DOHH2 (cell line): ENCODE measurements at regions not wholly inside any gene's neighbourhood (a gene's known extent, or its start where the extent isn't known, plus 50 kb on each side); places are given as distances from the start of the nearest gene placed in this dataset.

Source experiments
- H3F3A ChIP-seq: fragments of 200-600 bp; sonication (generic), shearing (Covaris generic); 2 replicates; pipeline ENCODE4 v1.6.0; 2016; ENCODE audit warnings: antibody characterized with exemption, mild to moderate bottlenecking; ENCODE audit not compliant: control insufficient read depth, insufficient read depth
- H3K27ac ChIP-seq: fragments of 200-600 bp; sonication (generic); 2 replicates; pipeline ENCODE4 v1.5.1; 2014; ENCODE audit warnings: low read depth, mild to moderate bottlenecking, low read length, moderate library complexity
- H3K27me3 ChIP-seq: fragments of 200-600 bp; sonication (generic); 2 replicates; pipeline ENCODE4 v1.6.1; 2014; ENCODE audit warnings: mild to moderate bottlenecking, low read length, mixed read lengths; ENCODE audit not compliant: control insufficient read depth
- H3K36me3 ChIP-seq: fragments of 200-600 bp; sonication (generic); 2 replicates; pipeline ENCODE4 v1.6.1; 2014; ENCODE audit warnings: mild to moderate bottlenecking, low read length, moderate library complexity, mixed read lengths; ENCODE audit not compliant: control insufficient read depth
- H3K4me1 ChIP-seq: fragments of 200-600 bp; sonication (generic); 2 replicates; pipeline ENCODE4 v1.6.1; 2014; ENCODE audit warnings: mild to moderate bottlenecking, low read length, mixed read lengths; ENCODE audit not compliant: control insufficient read depth
- H3K4me2 ChIP-seq: fragments of 200-600 bp; sonication (generic); 2 replicates; pipeline ENCODE4 v1.6.0; 2014; ENCODE audit warnings: mild to moderate bottlenecking, low read length, moderate library complexity
- H3K4me3 ChIP-seq: fragments of 200-600 bp; sonication (generic); 2 replicates; pipeline ENCODE4 v1.5.1; 2014; ENCODE audit warnings: mild to moderate bottlenecking, low read length, mixed read lengths
- H3K79me2 ChIP-seq: fragments of 200-600 bp; sonication (generic); 2 replicates; pipeline ENCODE4 v1.6.1; 2014; ENCODE audit warnings: mild to moderate bottlenecking, low read length, mixed read lengths; ENCODE audit not compliant: control insufficient read depth
- H3K9me2 ChIP-seq: fragments of 200-600 bp; sonication (generic); replicated peaks from 2 replicates; pipeline ENCODE4 v1.6.1; 2014; ENCODE audit warnings: mild to moderate bottlenecking, low read length, mixed read lengths; ENCODE audit not compliant: control insufficient read depth
- H3K9me3 ChIP-seq: fragments of 200-600 bp; sonication (generic); 2 replicates; pipeline ENCODE4 v1.6.1; 2014; ENCODE audit warnings: antibody characterized with exemption, low read length, mixed read lengths; ENCODE audit not compliant: control insufficient read depth, insufficient read depth
- H4K20me1 ChIP-seq: fragments of 200-600 bp; sonication (generic); 2 replicates; pipeline ENCODE4 v1.6.0; 2014; ENCODE audit warnings: low read depth, mild to moderate bottlenecking, antibody characterized with exemption, low read length, moderate library complexity; ENCODE audit not compliant: control insufficient read depth, insufficient read depth
- CTCF ChIP-seq: fragments of 200-600 bp; sonication (generic); IDR thresholded peaks from one replicate; pipeline ENCODE4 v1.5.1; 2014; ENCODE audit warnings: antibody characterized with exemption, mild to moderate bottlenecking, low read depth, low read length; ENCODE audit not compliant: poor library complexity, severe bottlenecking
- EZH2phosphoT487 ChIP-seq: fragments of 200-600 bp; sonication (generic); IDR thresholded peaks from 2 replicates; pipeline ENCODE4 v1.6.1; 2017; ENCODE audit warnings: borderline replicate concordance, mild to moderate bottlenecking, antibody characterized with exemption, low read length, moderate library complexity, mixed read lengths

- TF ChIP-seq CTCF (no peak), EZH2phosphoT487 (no peak)
- Histone ChIP-seq H3K9me3 (no peaks in the 10 kb centered on the region), H3K4me3 (no peak overlapping the region)
Measured at GRCh38 chr10:107238275-107238674, 73.8 kb upstream of the SORCS1 start.

GRCh38 chr10:107232013-107232412 is 67.5 kb upstream of the SORCS1 start:
- H3K4me3 ChIP-seq: no peak overlapping the region
- no peaks in the 10 kb centered on the region for H3K27me3 ChIP-seq
- H3K79me2 ChIP-seq: no peaks in the 10 kb centered on the region
- no peaks in the 10 kb centered on the region for H4K20me1 ChIP-seq
- H3K4me1 ChIP-seq: no peaks in the 10 kb centered on the region
- H3K4me2 ChIP-seq: no peak overlapping the region
- no peak for TF ChIP-seq EZH2phosphoT487
- H3K27ac ChIP-seq: no peak overlapping the region
- no peaks in the 10 kb centered on the region for H3K9me3 ChIP-seq
- no peaks in the 10 kb centered on the region for H3F3A ChIP-seq
- H3K9me2 ChIP-seq: no peaks in the 10 kb centered on the region
- no peaks in the 10 kb centered on the region for H3K36me3 ChIP-seq

More at GRCh38 chr10:107238275-107238674, 73.8 kb upstream of the SORCS1 start:
- Histone ChIP-seq H3K27me3 (no peaks in the 10 kb centered on the region), H3K4me1 (no peaks in the 10 kb centered on the region), H3K9me2 (no peaks in the 10 kb centered on the region), H3K4me2 (no peak overlapping the region), H3K36me3 (no peaks in the 10 kb centered on the region), H4K20me1 (no peaks in the 10 kb centered on the region), H3F3A (no peaks in the 10 kb centered on the region), H3K79me2 (no peaks in the 10 kb centered on the region), H3K27ac (no peak overlapping the region)

GRCh38 chr10:107230887-107231286 is 66.4 kb upstream of the SORCS1 start:
- no peaks in the 10 kb centered on the region for H3K27me3 ChIP-seq
- no peak overlapping the region for H3K4me2 ChIP-seq
- no peaks in the 10 kb centered on the region for H3K4me1 ChIP-seq
- H3K79me2 ChIP-seq: no peaks in the 10 kb centered on the region
- no peaks in the 10 kb centered on the region for H3F3A ChIP-seq
- no peaks in the 10 kb centered on the region for H4K20me1 ChIP-seq
- H3K27ac ChIP-seq: no peak overlapping the region
- TF ChIP-seq EZH2phosphoT487 (no peak), CTCF (no peak)
- H3K9me3 ChIP-seq: no peaks in the 10 kb centered on the region
- no peaks in the 10 kb centered on the region for H3K36me3 ChIP-seq
- H3K9me2 ChIP-seq: no peaks in the 10 kb centered on the region
- no peak overlapping the region for H3K4me3 ChIP-seq

GRCh38 chr10:107215681-107216080 is 51.2 kb upstream of the SORCS1 start:
- H3K4me2 ChIP-seq: no peak overlapping the region
- no peaks in the 10 kb centered on the region; the same call in 1 of the 2 replicates for H3K9me3 ChIP-seq
- no peaks in the 10 kb centered on the region for H3K9me2 ChIP-seq
- no peaks in the 10 kb centered on the region for H4K20me1 ChIP-seq
- no peaks in the 10 kb centered on the region for H3F3A ChIP-seq
- TF ChIP-seq EZH2phosphoT487: no peak
- no peak for TF ChIP-seq CTCF
- H3K27ac ChIP-seq: no peak overlapping the region
- no peaks in the 10 kb centered on the region for H3K4me1 ChIP-seq
- H3K36me3 ChIP-seq: no peaks in the 10 kb centered on the region
- no peak overlapping the region for H3K4me3 ChIP-seq
- H3K27me3 ChIP-seq: no peaks in the 10 kb centered on the region
- no peaks in the 10 kb centered on the region for H3K79me2 ChIP-seq
